Transverse colon (tissue), 4 donors: ENCODE measurements at regions not wholly inside any gene's neighbourhood (a gene's known extent, or its start where the extent isn't known, plus 50 kb on each side); places are given as distances from the start of the nearest gene placed in this dataset.

ENCODE experiments used
- CTCF ChIP-seq, 5 experiments: fragments of 200-600 bp in 3 of 5; fragments of 450-650 bp in 2 of 5; sonication (generic) in 3 of 5; IDR thresholded peaks; 1 replicate in 2 of 5; 2 replicates in 3 of 5; pipeline ENCODE4 v1.5.1; 2016 to 2017; ENCODE audit warnings: antibody characterized with exemption in 5 of 5, inconsistent platforms in 3 of 5, mild to moderate bottlenecking in 2 of 5, moderate library complexity in 1 of 5
- EP300 ChIP-seq: sonication (generic); formaldehyde crosslinking; IDR thresholded peaks from one replicate; pipeline ENCODE4 v1.6.1; 2017; ENCODE audit warnings: antibody characterized with exemption, low read depth
- POLR2AphosphoS5 ChIP-seq, 3 donors: sonication (generic); formaldehyde crosslinking; IDR thresholded peaks; one replicate each; pipeline ENCODE4 v1.6.1; 2016; ENCODE audit warnings: antibody characterized with exemption in 3 of 3

- no peak for TF ChIP-seq POLR2AphosphoS5 (IDR thresholded peaks at IDR 0.05)
- no peak for TF ChIP-seq CTCF (IDR thresholded peaks at IDR 0.05)
- no peak for TF ChIP-seq EP300
Measured at GRCh38 chr1:190000365-190000872, 477.2 kb downstream of the BRINP3 start.
